Sigmoid colon (tissue), 6 donors: ENCODE measurements at regions not wholly inside any gene's neighbourhood (a gene's known extent, or its start where the extent isn't known, plus 50 kb on each side); places are given as distances from the start of the nearest gene placed in this dataset.

Source experiments
- DNase-seq: peaks from one replicate; pipeline ENCODE4 v3.0.0-alpha.2; 2019
- H3K27ac ChIP-seq, 4 donors: fragments of 200-600 bp; sonication (generic); one replicate each; pipeline ENCODE4 v1.5.1; 2016 to 2019; ENCODE audit warnings: mild to moderate bottlenecking in 1 of 4
- H3K27me3 ChIP-seq, 3 donors: fragments of 200-600 bp; sonication (generic); one replicate each; pipeline ENCODE4 v1.5.1; 2019; ENCODE audit warnings: mild to moderate bottlenecking in 1 of 3
- H3K36me3 ChIP-seq, 4 donors: fragments of 200-600 bp; sonication (generic); one replicate each; pipeline ENCODE4 v1.5.1; 2016 to 2019
- H3K4me1 ChIP-seq, 4 donors: fragments of 200-600 bp; sonication (generic); one replicate each; pipeline ENCODE4 v1.5.1; 2017 to 2019
- H3K4me3 ChIP-seq, 4 donors: fragments of 200-600 bp; sonication (generic); one replicate each; pipeline ENCODE4 v1.5.1; 2017 to 2019; ENCODE audit warnings: mild to moderate bottlenecking in 2 of 4, moderate library complexity in 1 of 4
- H3K9me3 ChIP-seq, 4 donors: fragments of 200-600 bp in 3 of 4; sonication (generic) in 3 of 4; one replicate each; pipeline versions ENCODE4 v1.5.1 to v1.6.1; 2013 to 2019
- CTCF ChIP-seq, 4 experiments: fragments of 450-650 bp in 3 of 4; fragments of 200-600 bp in 1 of 4; IDR thresholded peaks; one replicate each; pipeline ENCODE4 v1.5.1; 2016 to 2019; ENCODE audit warnings: antibody characterized with exemption in 4 of 4, mild to moderate bottlenecking in 3 of 4, moderate library complexity in 2 of 4
- EP300 ChIP-seq, 4 donors: sonication (generic); formaldehyde crosslinking; IDR thresholded peaks; one replicate each; pipeline ENCODE4 v1.6.1; 2017; ENCODE audit warnings: antibody characterized with exemption in 4 of 4
- POLR2A ChIP-seq, 2 donors: fragments of 450-650 bp; IDR thresholded peaks; one replicate each; pipeline ENCODE4 v1.6.1; 2016; ENCODE audit warnings: antibody characterized with exemption in 2 of 2, mild to moderate bottlenecking in 2 of 2, moderate library complexity in 2 of 2
- POLR2AphosphoS5 ChIP-seq, 4 donors: sonication (generic); formaldehyde crosslinking; IDR thresholded peaks; one replicate each; pipeline ENCODE4 v1.6.1; 2017; ENCODE audit warnings: antibody characterized with exemption in 4 of 4
- WGBS, 2 donors: extraction: QIAGEN DNeasy Blood & Tissue Kit; methylation state at CpG; one replicate each; pipeline ENCODE4 v1.1.7; 2013; 5-methylcytosine and 5-hydroxymethylcytosine counted together
- intact Hi-C: fragments of 100-400 bp; cut with DNase I; formaldehyde crosslinking; loops from one replicate; pipeline ENCODE4 v1.15.1; 2023
- donor health status: healthy with polysubstance abuse.
- donor health status: healthy.

GRCh38 chr10:29914986-29915785 is 144.2 kb downstream of the JCAD start:
- intact Hi-C loops = no loop called here
- Histone ChIP-seq H3K4me3 (no peak overlapping the region), H3K9me3 (no peaks in the 10 kb centered on the region), H3K4me1 (no peaks in the 10 kb centered on the region), H3K36me3 (no peaks in the 10 kb centered on the region), H3K27me3 (no peaks in the 10 kb centered on the region), H3K27ac (peak overlapping the region in 1 of 4 donors; percentile 10)
- WGBS, 2 donors = 78 to 84% methylated on average over 3 of the region's 3 CpGs
- no peak for TF ChIP-seq POLR2AphosphoS5 (IDR thresholded peaks at IDR 0.05)
- no peak for DNase-seq

- no peaks in the 10 kb centered on the region for H3K36me3 ChIP-seq
- 43 to 50% methylated on average over 6 of the region's 6 CpGs for WGBS, 2 donors
Measured at GRCh38 chr10:29908962-29909361, 150.4 kb downstream of the JCAD start.

GRCh38 chr10:29900865-29901264 is 158.5 kb downstream of the JCAD start:
- 60 to 61% methylated on average over 2 of the region's 2 CpGs for WGBS, 2 donors
- Histone ChIP-seq H3K27me3 (no peaks in the 10 kb centered on the region), H3K4me3 (no peak overlapping the region), H3K27ac (no peak overlapping the region), H3K4me1 (no peaks in the 10 kb centered on the region), H3K9me3 (no peaks in the 10 kb centered on the region), H3K36me3 (no peaks in the 10 kb centered on the region)
- intact Hi-C loops = no loop called here
- no peak for DNase-seq
- TF ChIP-seq POLR2AphosphoS5 (IDR thresholded peaks at IDR 0.05) (no peak), EP300 (IDR thresholded peaks at IDR 0.05) (no peak), POLR2A (IDR thresholded peaks at IDR 0.05) (no peak), CTCF (IDR thresholded peaks at IDR 0.05) (no peak)

More at GRCh38 chr10:29908962-29909361, 150.4 kb downstream of the JCAD start:
- Histone ChIP-seq H3K4me3 (no peak overlapping the region), H3K4me1 (no peaks in the 10 kb centered on the region), H3K27ac (no peak overlapping the region), H3K27me3 (no peaks in the 10 kb centered on the region), H3K9me3 (no peaks in the 10 kb centered on the region)
- intact Hi-C loops = no loop called here
- no peak for TF ChIP-seq POLR2AphosphoS5 (IDR thresholded peaks at IDR 0.05)
- TF ChIP-seq POLR2A (IDR thresholded peaks at IDR 0.05) = no peak
- TF ChIP-seq CTCF (IDR thresholded peaks at IDR 0.05) = no peak
- TF ChIP-seq EP300 (IDR thresholded peaks at IDR 0.05) = no peak
- DNase-seq = no peak

- H3K4me3 ChIP-seq = no peak overlapping the region
- intact Hi-C loops = no loop called here
- no peaks in the 10 kb centered on the region for H3K9me3 ChIP-seq
- TF ChIP-seq CTCF (IDR thresholded peaks at IDR 0.05) = no peak
- no peak for TF ChIP-seq POLR2A (IDR thresholded peaks at IDR 0.05)
- TF ChIP-seq POLR2AphosphoS5 (IDR thresholded peaks at IDR 0.05) = no peak
- TF ChIP-seq EP300 (IDR thresholded peaks at IDR 0.05) = no peak
- H3K27ac ChIP-seq = no peak overlapping the region
- no peaks in the 10 kb centered on the region for H3K36me3 ChIP-seq
- no peaks in the 10 kb centered on the region for H3K4me1 ChIP-seq
- no peak for DNase-seq
- H3K27me3 ChIP-seq = no peaks in the 10 kb centered on the region
- WGBS, 2 donors = 93 to 94% methylated on average over 6 of the region's 6 CpGs
Measured at GRCh38 chr10:29897999-29898716, 161.2 kb downstream of the JCAD start.

GRCh38 chr10:29897430-29897829 is 162.0 kb downstream of the JCAD start:
- Histone ChIP-seq H3K4me1 (no peaks in the 10 kb centered on the region), H3K36me3 (no peaks in the 10 kb centered on the region), H3K9me3 (no peaks in the 10 kb centered on the region), H3K27ac (no peak overlapping the region), H3K4me3 (no peak overlapping the region), H3K27me3 (no peaks in the 10 kb centered on the region)
- no peak for DNase-seq
- intact Hi-C loops = no loop called here
- 42 to 73% methylated on average over 3 of the region's 3 CpGs for WGBS, 2 donors
- TF ChIP-seq EP300 (IDR thresholded peaks at IDR 0.05) = no peak
- TF ChIP-seq CTCF (IDR thresholded peaks at IDR 0.05) = no peak
- TF ChIP-seq POLR2AphosphoS5 (IDR thresholded peaks at IDR 0.05) = no peak
- no peak for TF ChIP-seq POLR2A (IDR thresholded peaks at IDR 0.05)
